Muscle layer of duodenum (tissue), 2 donors: ENCODE measurements at regions not wholly inside any gene's neighbourhood (a gene's known extent, or its start where the extent isn't known, plus 50 kb on each side); places are given as distances from the start of the nearest gene placed in this dataset.

Experiments used
- H3K27ac ChIP-seq: one replicate; pipeline ENCODE4 v1.7.0; 2013; ENCODE audit warnings: mild to moderate bottlenecking, low read length
- H3K27me3 ChIP-seq: one replicate; pipeline ENCODE4 v1.7.0; 2013; ENCODE audit warnings: low read depth, mild to moderate bottlenecking, control low read depth, low read length
- H3K36me3 ChIP-seq, 2 donors: one replicate each; pipeline ENCODE4 v1.7.0; 2013; ENCODE audit warnings: low read length in 2 of 2, control low read depth in 1 of 2, mild to moderate bottlenecking in 1 of 2; ENCODE audit not compliant: insufficient read depth in 2 of 2, control insufficient read depth in 1 of 2
- H3K4me1 ChIP-seq, 2 donors: one replicate each; pipeline ENCODE4 v1.7.0; 2013; ENCODE audit warnings: low read length in 2 of 2, mild to moderate bottlenecking in 2 of 2, control low read depth in 1 of 2, moderate library complexity in 1 of 2; ENCODE audit not compliant: insufficient read depth in 2 of 2, control insufficient read depth in 1 of 2
- H3K4me3 ChIP-seq, 2 donors: one replicate each; pipeline ENCODE4 v1.7.0; 2013; ENCODE audit warnings: low read length in 2 of 2, low read depth in 1 of 2, mild to moderate bottlenecking in 1 of 2
- H3K9me3 ChIP-seq, 2 donors: one replicate each; pipeline ENCODE4 v1.7.0; 2013; ENCODE audit warnings: low read length in 2 of 2, control low read depth in 1 of 2, mild to moderate bottlenecking in 1 of 2; ENCODE audit not compliant: control insufficient read depth in 1 of 2
- donor health status: healthy.

GRCh38 chr17:13940858-13941665, 128.2 kb upstream of the COX10 start:
- peaks cover 0 to 6% of the 10 kb centered on the region in 2 donors for H3K9me3 ChIP-seq
- no peaks in the 10 kb centered on the region for H3K4me1 ChIP-seq
- no peak overlapping the region for H3K27ac ChIP-seq
- H3K27me3 ChIP-seq: no peaks in the 10 kb centered on the region
- H3K4me3 ChIP-seq: no peak overlapping the region
- H3K36me3 ChIP-seq: no peaks in the 10 kb centered on the region

- Histone ChIP-seq H3K4me1 (no peaks in the 10 kb centered on the region), H3K4me3 (no peak overlapping the region), H3K27me3 (no peaks in the 10 kb centered on the region), H3K27ac (no peak overlapping the region), H3K9me3 (peaks cover 0 to 6% of the 10 kb centered on the region in 2 donors), H3K36me3 (no peaks in the 10 kb centered on the region)
Observed at GRCh38 chr17:13941781-13942180, 127.5 kb upstream of the COX10 start.

- H3K9me3 ChIP-seq: peaks cover 0 to 3% of the 10 kb centered on the region in 2 donors
- no peak overlapping the region for H3K4me3 ChIP-seq
- no peak overlapping the region for H3K27ac ChIP-seq
- no peaks in the 10 kb centered on the region for H3K36me3 ChIP-seq
- no peaks in the 10 kb centered on the region for H3K4me1 ChIP-seq
- no peaks in the 10 kb centered on the region for H3K27me3 ChIP-seq
Observed at GRCh38 chr17:13943909-13944308, 125.4 kb upstream of the COX10 start.

- H3K27ac ChIP-seq: no peak overlapping the region
- H3K4me3 ChIP-seq: no peak overlapping the region
- no peaks in the 10 kb centered on the region for H3K9me3 ChIP-seq
- H3K36me3 ChIP-seq: no peaks in the 10 kb centered on the region
- no peaks in the 10 kb centered on the region for H3K4me1 ChIP-seq
- no peaks in the 10 kb centered on the region for H3K27me3 ChIP-seq
Observed at GRCh38 chr17:13947499-13947898, 121.8 kb upstream of the COX10 start.

GRCh38 chr17:13952009-13952750, 117.1 kb upstream of the COX10 start:
- no peak overlapping the region for H3K27ac ChIP-seq
- H3K4me3 ChIP-seq: no peak overlapping the region
- H3K27me3 ChIP-seq: no peaks in the 10 kb centered on the region
- H3K9me3 ChIP-seq: no peaks in the 10 kb centered on the region
- H3K36me3 ChIP-seq: no peaks in the 10 kb centered on the region
- H3K4me1 ChIP-seq: no peaks in the 10 kb centered on the region

- no peak overlapping the region for H3K27ac ChIP-seq
- H3K4me3 ChIP-seq: no peak overlapping the region
- H3K4me1 ChIP-seq: no peaks in the 10 kb centered on the region
- no peaks in the 10 kb centered on the region for H3K36me3 ChIP-seq
- no peaks in the 10 kb centered on the region for H3K27me3 ChIP-seq
- no peaks in the 10 kb centered on the region for H3K9me3 ChIP-seq
Observed at GRCh38 chr17:13953841-13954240, 115.5 kb upstream of the COX10 start.

GRCh38 chr17:13957636-13958035, 111.7 kb upstream of the COX10 start:
- Histone ChIP-seq H3K27me3 (no peaks in the 10 kb centered on the region), H3K9me3 (no peaks in the 10 kb centered on the region), H3K36me3 (no peaks in the 10 kb centered on the region), H3K4me1 (no peaks in the 10 kb centered on the region), H3K27ac (no peak overlapping the region), H3K4me3 (no peak overlapping the region)

- H3K9me3 ChIP-seq: no peaks in the 10 kb centered on the region
- no peaks in the 10 kb centered on the region for H3K27me3 ChIP-seq
- no peak overlapping the region for H3K4me3 ChIP-seq
- no peaks in the 10 kb centered on the region for H3K36me3 ChIP-seq
- H3K4me1 ChIP-seq: no peaks in the 10 kb centered on the region
- no peak overlapping the region for H3K27ac ChIP-seq
Observed at GRCh38 chr17:13958773-13959172, 110.5 kb upstream of the COX10 start.

GRCh38 chr17:13961265-13961664, 108.0 kb upstream of the COX10 start:
- Histone ChIP-seq H3K27ac (no peak overlapping the region), H3K4me1 (no peaks in the 10 kb centered on the region), H3K9me3 (no peaks in the 10 kb centered on the region), H3K36me3 (no peaks in the 10 kb centered on the region), H3K4me3 (no peak overlapping the region), H3K27me3 (no peaks in the 10 kb centered on the region)

GRCh38 chr17:13962716-13963240, 106.5 kb upstream of the COX10 start:
- no peaks in the 10 kb centered on the region for H3K9me3 ChIP-seq
- H3K27ac ChIP-seq: no peak overlapping the region
- H3K4me1 ChIP-seq: no peaks in the 10 kb centered on the region
- H3K36me3 ChIP-seq: no peaks in the 10 kb centered on the region
- no peak overlapping the region for H3K4me3 ChIP-seq
- H3K27me3 ChIP-seq: no peaks in the 10 kb centered on the region

- H3K36me3 ChIP-seq: no peaks in the 10 kb centered on the region
- no peaks in the 10 kb centered on the region for H3K4me1 ChIP-seq
- H3K9me3 ChIP-seq: no peaks in the 10 kb centered on the region
- no peak overlapping the region for H3K27ac ChIP-seq
- H3K27me3 ChIP-seq: no peaks in the 10 kb centered on the region
- H3K4me3 ChIP-seq: no peak overlapping the region
Observed at GRCh38 chr17:13967416-13967815, 101.9 kb upstream of the COX10 start.
